BJ (cell line): ENCODE measurements at regions not wholly inside any gene's neighbourhood (a gene's known extent, or its start where the extent isn't known, plus 50 kb on each side); places are given as distances from the start of the nearest gene placed in this dataset.
"Not testable (repeated sequence)": the region's sequence is repeated elsewhere in the genome, so short reads cannot be mapped to it uniquely, and the experiment has no call there.

ENCODE experiments used
- CTCF ChIA-PET: fragments of 350-600 bp; formaldehyde crosslinking; extraction: SDS; loops from one replicate; lab custom pipeline; 2021; ENCODE audit warnings: antibody characterized with exemption, inconsistent platforms; lab: Yijun Ruan, JAX
- POLR2A ChIA-PET: fragments of 300-600 bp; sonication (Branson Sonifier 250); formaldehyde crosslinking; extraction: SDS; loops from one replicate; lab custom pipeline; 2021; ENCODE audit warnings: antibody characterized with exemption; lab: Charles Lee
- DNase-seq: peaks from one replicate; pipeline ENCODE4 v3.0.0-alpha.2; 2011; ENCODE audit warnings: low read depth
- H3K27me3 ChIP-seq: 2 replicates; pipeline ENCODE4 v1.6.0; 2011; ENCODE audit warnings: low read length; ENCODE audit not compliant: control insufficient read depth, insufficient read depth
- H3K36me3 ChIP-seq: 2 replicates; pipeline ENCODE4 v1.5.1; 2011; ENCODE audit warnings: low read length; ENCODE audit not compliant: control insufficient read depth, insufficient read depth
- H3K4me3 ChIP-seq: 2 replicates; pipeline ENCODE4 v1.5.1; 2011; ENCODE audit warnings: low read depth, mild to moderate bottlenecking, control low read depth, low read length
- CTCF ChIP-seq: IDR thresholded peaks from 2 replicates; pipeline ENCODE4 v1.5.1; 2011; ENCODE audit warnings: low read depth, mild to moderate bottlenecking, control low read depth, inconsistent platforms, low read length, moderate library complexity; ENCODE audit not compliant: insufficient read depth

- CTCF ChIA-PET, result no interaction called here
These were observed 62.1 kb upstream of the NRIP1 start for GRCh38 chr21:15126948-15127347.

GRCh38 chr21:15127437-15127836 lies 62.6 kb upstream of the NRIP1 start:
- DNase-seq, result no peak
- no peaks in the 10 kb centered on the region for H3K36me3 ChIP-seq
- ChIA-PET CTCF (no interaction called here), POLR2A (no interaction called here)
- no peaks in the 10 kb centered on the region; the same call in 1 of the 2 replicates for H3K27me3 ChIP-seq
- H3K4me3 ChIP-seq, result no peak overlapping the region
- no peak for TF ChIP-seq CTCF

More at GRCh38 chr21:15126948-15127347, 62.1 kb upstream of the NRIP1 start:
- Histone ChIP-seq H3K36me3 (no peaks in the 10 kb centered on the region), H3K4me3 (no peak overlapping the region), H3K27me3 (no peaks in the 10 kb centered on the region)
- POLR2A ChIA-PET, result no interaction called here
- no peak for TF ChIP-seq CTCF
- no peak for DNase-seq

DNA sequence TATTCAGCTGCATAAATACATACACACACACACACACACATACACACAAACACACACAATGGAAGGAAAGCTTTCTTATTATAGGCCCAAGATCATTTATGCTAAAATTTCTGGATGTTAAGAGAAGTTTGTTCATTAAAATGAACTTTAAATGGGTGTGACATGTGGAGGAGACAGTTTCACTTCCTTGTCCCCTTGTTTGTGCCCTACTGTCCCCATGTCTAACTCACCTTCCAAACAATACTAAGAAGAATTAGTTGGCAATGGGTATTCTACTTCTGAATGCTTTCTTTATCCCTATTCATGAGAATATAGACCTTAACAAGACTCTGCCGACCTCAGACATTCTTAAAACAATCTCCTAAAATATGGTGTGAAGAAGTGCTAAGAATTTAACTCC lies 63.5 kb upstream of the NRIP1 start:
- Histone ChIP-seq H3K36me3 (no peaks in the 10 kb centered on the region), H3K27me3 (no peaks in the 10 kb centered on the region; the same call in 1 of the 2 replicates), H3K4me3 (no peak overlapping the region)
- CTCF ChIA-PET, result no interaction called here
- DNase-seq, result no peak
- POLR2A ChIA-PET, result no interaction called here
- no peak for TF ChIP-seq CTCF

DNA sequence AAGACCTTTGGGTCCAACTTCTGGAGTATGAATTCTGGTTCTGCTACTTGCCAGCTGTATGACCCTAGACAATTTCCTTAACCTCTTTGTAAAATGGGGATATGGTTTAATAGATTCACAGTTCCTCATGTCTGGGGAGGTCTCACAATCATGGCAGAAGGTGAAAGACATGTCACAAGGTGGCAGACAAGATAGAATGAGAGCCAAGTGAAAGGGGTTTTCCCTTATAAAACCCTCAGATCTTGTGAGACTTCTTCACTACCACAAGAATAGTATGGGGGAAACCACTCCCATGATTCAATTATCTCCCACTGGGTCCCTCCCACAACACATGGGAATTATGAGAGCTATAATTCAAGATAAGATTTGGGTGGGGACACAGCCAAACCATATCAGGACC lies 63.9 kb upstream of the NRIP1 start:
- H3K27me3 ChIP-seq, H3K4me3 ChIP-seq, CTCF ChIA-PET, POLR2A ChIA-PET, H3K36me3 ChIP-seq, DNase-seq: not testable (repeated sequence)

GRCh38 chr21:15130326-15130725 lies 65.5 kb upstream of the NRIP1 start:
- TF ChIP-seq CTCF, result no peak
- Histone ChIP-seq H3K36me3 (no peaks in the 10 kb centered on the region), H3K27me3 (no peaks in the 10 kb centered on the region; the same call in 1 of the 2 replicates), H3K4me3 (no peak overlapping the region)
- ChIA-PET POLR2A (no interaction called here), CTCF (no interaction called here)
- DNase-seq, result no peak

- no peak for DNase-seq
- H3K4me3 ChIP-seq, result no peak overlapping the region
- CTCF ChIA-PET, result no interaction called here
- H3K36me3 ChIP-seq, result no peaks in the 10 kb centered on the region
- no peak for TF ChIP-seq CTCF
- no peaks in the 10 kb centered on the region; the same call in 1 of the 2 replicates for H3K27me3 ChIP-seq
- POLR2A ChIA-PET, result no interaction called here
These were observed 66.0 kb upstream of the NRIP1 start for GRCh38 chr21:15130751-15131150.
